ENCODE measurements at regions not wholly inside any gene's neighbourhood (a gene's known extent, or its start where the extent isn't known, plus 50 kb on each side); places are given as distances from the start of the nearest gene placed in this dataset.

DNA sequence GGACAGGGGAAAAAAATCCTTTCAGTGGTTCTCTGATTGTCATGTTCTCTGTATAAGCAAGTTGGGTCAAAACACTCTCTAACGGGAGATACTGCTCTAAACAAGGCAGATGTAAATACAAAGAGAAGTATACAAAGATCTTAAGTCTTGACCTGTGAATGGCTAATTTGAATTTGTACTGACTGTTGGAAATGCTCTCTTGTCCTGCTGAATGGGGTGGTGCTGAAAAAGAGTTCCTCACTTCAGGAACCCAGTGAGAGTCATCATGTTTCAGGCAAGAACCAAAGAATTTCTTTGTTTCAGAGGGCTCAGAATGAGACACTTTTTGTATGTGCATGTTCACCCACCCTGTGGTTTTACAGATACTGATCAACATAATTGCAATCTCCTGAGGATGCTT is 461.0 kb downstream of the NR2F1-AS1 start:
- Histone ChIP-seq H3K36me3 (ENCODE audit: control insufficient read depth, insufficient read depth, low read length) (no peaks in the 10 kb centered on the region), H3K27me3 (ENCODE audit: control insufficient read depth, insufficient read depth, low read length) (no peaks in the 10 kb centered on the region), H3K4me1 (ENCODE audit: control insufficient read depth, insufficient read depth, low read length) (no peaks in the 10 kb centered on the region), H3K9me3 (ENCODE audit: control insufficient read depth, insufficient read depth, low read depth, low read length) (no peaks in the 10 kb centered on the region), H3K4me3 (ENCODE audit: low read depth in 2 of 2, low read length in 2 of 2) (no peak overlapping the region), H3K27ac (ENCODE audit: low read length) (no peak overlapping the region)
- DNase-seq (ENCODE audit: low read depth, low spot score) (no peak), ATAC-seq (no peak)
- in situ Hi-C loops (cut with HindIII; ENCODE audit: low pct_unique_long_range_greater_than_20kb, low sequenced_read_pairs) = no loop called here
- ChIA-PET CTCF (no interaction called here), POLR2A (no interaction called here)
- TF ChIP-seq TCF7L2 (IDR thresholded peaks at IDR 0.05; ENCODE audit: low read depth, low read length) (no peak), SIN3A (IDR thresholded peaks at IDR 0.05; ENCODE audit: borderline replicate concordance, insufficient read depth, low read depth, low read length) (no peak)
- intact Hi-C loops (cut with micrococcal nuclease; ENCODE audit: unreplicated experiment) = no loop called here
- BruUV-seq (replicated peaks) = no TSS peak

- ATAC-seq = no peak
- CTCF ChIA-PET = no interaction called here
- intact Hi-C loops (cut with micrococcal nuclease; ENCODE audit: unreplicated experiment) = no loop called here
Measured at GRCh38 chr5:93117751-93118531, 463.1 kb downstream of the NR2F1-AS1 start.

More at GRCh38 chr5:93117751-93118531, 463.1 kb downstream of the NR2F1-AS1 start:
- Histone ChIP-seq H3K4me1 (ENCODE audit: control insufficient read depth, insufficient read depth, low read length) (no peaks in the 10 kb centered on the region), H3K27me3 (ENCODE audit: control insufficient read depth, insufficient read depth, low read length) (no peaks in the 10 kb centered on the region), H3K9me3 (ENCODE audit: control insufficient read depth, insufficient read depth, low read depth, low read length) (no peaks in the 10 kb centered on the region), H3K27ac (ENCODE audit: low read length) (no peak overlapping the region; the same call in 1 of the 2 replicates), H3K36me3 (ENCODE audit: control insufficient read depth, insufficient read depth, low read length) (no peaks in the 10 kb centered on the region), H3K4me3 (ENCODE audit: low read depth in 2 of 2, low read length in 2 of 2) (no peak overlapping the region)
- DNase-seq (ENCODE audit: low read depth, low spot score) = no peak
- no peak for TF ChIP-seq REST (IDR thresholded peaks at IDR 0.05; ENCODE audit: insufficient read depth in 1 of 2, low read depth in 2 of 2, low read length in 1 of 2)
- TF ChIP-seq TCF7L2 (IDR thresholded peaks at IDR 0.05; ENCODE audit: low read depth, low read length) = no peak
- TF ChIP-seq SIN3A (IDR thresholded peaks at IDR 0.05; ENCODE audit: borderline replicate concordance, insufficient read depth, low read depth, low read length) = no peak
- TF ChIP-seq, protein P1, sequence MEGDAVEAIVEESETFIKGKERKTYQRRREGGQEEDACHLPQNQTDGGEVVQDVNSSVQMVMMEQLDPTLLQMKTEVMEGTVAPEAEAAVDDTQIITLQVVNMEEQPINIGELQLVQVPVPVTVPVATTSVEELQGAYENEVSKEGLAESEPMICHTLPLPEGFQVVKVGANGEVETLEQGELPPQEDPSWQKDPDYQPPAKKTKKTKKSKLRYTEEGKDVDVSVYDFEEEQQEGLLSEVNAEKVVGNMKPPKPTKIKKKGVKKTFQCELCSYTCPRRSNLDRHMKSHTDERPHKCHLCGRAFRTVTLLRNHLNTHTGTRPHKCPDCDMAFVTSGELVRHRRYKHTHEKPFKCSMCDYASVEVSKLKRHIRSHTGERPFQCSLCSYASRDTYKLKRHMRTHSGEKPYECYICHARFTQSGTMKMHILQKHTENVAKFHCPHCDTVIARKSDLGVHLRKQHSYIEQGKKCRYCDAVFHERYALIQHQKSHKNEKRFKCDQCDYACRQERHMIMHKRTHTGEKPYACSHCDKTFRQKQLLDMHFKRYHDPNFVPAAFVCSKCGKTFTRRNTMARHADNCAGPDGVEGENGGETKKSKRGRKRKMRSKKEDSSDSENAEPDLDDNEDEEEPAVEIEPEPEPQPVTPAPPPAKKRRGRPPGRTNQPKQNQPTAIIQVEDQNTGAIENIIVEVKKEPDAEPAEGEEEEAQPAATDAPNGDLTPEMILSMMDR (IDR thresholded peaks at IDR 0.05) = no peak
- TF ChIP-seq POLR2AphosphoS5 (IDR thresholded peaks at IDR 0.05; ENCODE audit: low read depth, low read length) = no peak
- no TSS peak for BruUV-seq (replicated peaks)
- POLR2A ChIA-PET = interaction anchor here (0.6 kb wide), 1 partner anchor 12 kb away, joined by 3 read pairs; no protein-coding TSS in a partner anchor
- in situ Hi-C loops (cut with HindIII; ENCODE audit: low pct_unique_long_range_greater_than_20kb, low sequenced_read_pairs) = no loop called here
